Stimulated activated CD4-positive, alpha-beta T cell treated with anti-CD3 and anti-CD28 coated beads, Interleukin-1b, Interleukin-23, amount 100 ng/mL, for 1 hour (primary cell): ENCODE measurements at regions not wholly inside any gene's neighbourhood (a gene's known extent, or its start where the extent isn't known, plus 50 kb on each side); places are given as distances from the start of the nearest gene placed in this dataset.
"Not testable (repeated sequence)": the region's sequence is repeated elsewhere in the genome, so short reads cannot be mapped to it uniquely, and the experiment has no call there.

Experiments
- DNase-seq, 2 donors: peaks; one replicate each; pipeline ENCODE4 v3.0.0-alpha.2; 2020; ENCODE audit warnings: low read depth in 2 of 2

GRCh38 chr20:56872620-56873458 is 243.7 kb downstream of the TFAP2C start:
- no peak for DNase-seq

DNA sequence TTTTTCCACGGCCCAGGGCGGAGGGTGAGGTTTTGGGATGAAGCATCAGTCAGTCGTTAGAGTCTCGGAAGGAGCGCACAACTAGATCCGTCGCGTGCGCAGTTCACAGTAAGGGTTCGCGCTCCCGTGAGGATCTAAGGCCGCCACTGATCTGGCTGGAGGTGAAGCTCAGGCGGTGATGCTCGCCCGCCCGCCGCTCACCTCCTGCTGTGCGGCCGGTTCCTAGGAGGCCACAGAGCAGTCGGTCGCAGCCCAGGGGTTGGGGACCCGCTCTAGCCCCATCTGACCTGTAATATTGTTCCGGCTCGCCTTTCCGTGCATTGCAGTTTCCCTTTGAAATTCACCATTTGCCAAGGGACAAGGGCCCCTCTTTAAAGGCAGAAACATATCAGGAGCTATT is 244.7 kb downstream of the TFAP2C start:
- DNase-seq = no peak

GRCh38 chr20:56875052-56875659 is 246.1 kb downstream of the TFAP2C start:
- DNase-seq = no peak

- DNase-seq = no peak
Observed at GRCh38 chr20:56875803-56876202, 246.7 kb downstream of the TFAP2C start.

- no peak for DNase-seq
Observed at GRCh38 chr20:56885521-56885920, 256.4 kb downstream of the TFAP2C start.

- DNase-seq = no peak
Observed at GRCh38 chr20:56890011-56890410, 260.9 kb downstream of the TFAP2C start.

- DNase-seq = no peak
Observed at GRCh38 chr20:56893226-56893917, 264.3 kb downstream of the TFAP2C start.

DNA sequence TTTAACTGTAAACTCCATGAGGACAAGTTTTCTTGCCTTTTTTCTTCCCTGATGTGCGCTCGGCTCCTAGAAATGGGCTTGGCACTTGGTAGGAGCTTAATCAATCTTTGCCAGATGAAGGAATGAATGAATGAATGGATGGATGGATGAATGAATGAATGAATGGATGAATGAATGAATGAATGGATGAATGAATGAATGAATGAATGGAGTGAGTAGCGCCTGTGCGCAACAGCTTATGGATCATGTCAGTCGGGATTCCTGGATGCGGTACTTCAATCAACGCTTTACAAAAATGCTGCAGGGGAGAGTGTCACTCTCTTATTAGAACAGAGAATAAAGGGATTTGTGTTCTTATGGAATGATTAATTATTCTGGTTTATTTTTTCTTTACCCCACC is 267.3 kb downstream of the TFAP2C start:
- DNase-seq = no peak

DNA sequence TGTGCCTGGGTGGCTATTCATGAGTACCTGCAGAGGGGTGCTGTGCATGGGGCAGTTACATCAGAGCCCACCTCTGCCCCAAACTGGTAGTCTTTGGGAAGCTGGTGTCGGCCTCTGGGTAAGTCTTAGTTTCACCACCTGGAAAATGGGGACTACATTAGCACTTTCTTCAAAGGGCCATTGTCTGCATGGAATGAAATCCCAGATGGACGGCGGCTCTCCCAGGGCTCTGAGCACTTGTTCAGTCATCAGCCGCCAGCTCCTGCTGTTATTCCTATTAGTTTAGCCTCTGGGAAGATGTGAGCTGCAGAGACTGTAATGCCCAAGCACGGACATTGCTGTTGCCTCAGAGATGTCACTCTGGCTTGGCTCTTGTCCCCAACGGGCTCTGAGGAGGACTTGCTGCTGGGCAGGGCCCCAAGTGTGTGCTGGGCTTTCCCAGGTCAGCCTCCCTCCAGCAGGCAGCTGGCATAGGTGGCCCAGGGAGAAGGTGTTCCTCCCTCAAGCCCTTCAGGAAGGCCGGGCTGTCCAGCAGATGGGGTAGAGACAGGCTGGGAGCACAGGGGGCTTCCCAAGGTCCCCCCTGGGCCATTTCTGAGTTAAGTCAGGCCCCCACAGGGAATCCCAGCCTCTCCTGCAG is 268.3 kb downstream of the TFAP2C start:
- DNase-seq = no peak

DNA sequence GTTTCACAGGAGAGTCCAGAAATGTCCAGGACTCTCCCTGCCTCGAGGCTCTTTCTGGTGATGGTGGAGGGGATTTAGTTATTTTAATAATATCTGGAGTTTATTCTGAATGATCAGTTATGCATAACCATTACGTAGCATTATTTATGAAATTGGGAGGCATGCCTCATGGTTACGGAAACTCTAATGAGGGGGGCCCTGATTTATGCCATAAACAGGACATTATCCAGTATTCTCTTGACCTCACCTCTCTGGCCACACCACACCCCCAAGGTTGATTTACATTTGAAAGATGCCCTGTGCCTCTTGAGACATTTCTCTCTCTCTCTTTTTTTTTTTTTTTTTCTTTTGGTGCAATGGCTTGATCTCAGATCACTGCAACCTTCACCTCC is 268.8 kb downstream of the TFAP2C start:
- DNase-seq = no peak

DNA sequence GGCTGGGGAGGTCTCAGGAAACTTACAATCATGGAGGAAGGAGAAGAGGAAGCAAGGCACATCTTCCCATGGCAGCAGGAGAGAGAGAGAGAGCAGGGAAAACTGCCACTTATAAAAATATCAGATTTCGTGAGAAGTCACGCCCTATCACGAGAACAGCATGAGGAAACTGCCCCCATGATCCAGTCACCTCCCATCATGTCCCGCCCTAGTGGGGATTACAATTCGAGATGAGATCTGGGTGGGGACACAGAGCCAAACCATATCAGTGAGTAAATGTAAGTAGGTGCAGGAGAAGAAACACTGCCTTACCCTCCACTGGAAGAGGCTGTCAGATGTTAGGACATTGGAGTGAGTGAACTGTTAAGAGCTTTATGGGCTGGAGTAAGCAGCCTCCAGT is 270.4 kb downstream of the TFAP2C start:
- DNase-seq = no peak

DNA sequence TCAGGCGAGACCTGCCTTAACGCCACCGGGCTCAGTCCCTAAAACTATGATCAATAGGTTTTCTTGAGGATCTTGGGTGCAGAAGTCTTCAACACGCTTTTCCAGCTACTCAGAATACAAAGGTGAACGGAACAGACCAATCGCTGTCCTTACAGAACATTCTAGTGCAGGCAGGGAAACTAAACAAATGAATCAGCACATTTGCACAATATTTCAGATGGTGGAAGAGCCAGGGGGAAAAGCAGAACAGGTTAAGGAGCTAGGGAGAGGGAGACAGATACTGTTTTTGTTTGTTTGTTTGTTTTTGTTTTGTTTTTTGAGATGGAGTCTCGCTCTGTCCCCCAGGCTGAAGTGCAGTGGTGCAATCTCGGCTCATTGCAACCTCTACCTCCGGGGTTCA is 271.1 kb downstream of the TFAP2C start:
- DNase-seq = no peak

DNA sequence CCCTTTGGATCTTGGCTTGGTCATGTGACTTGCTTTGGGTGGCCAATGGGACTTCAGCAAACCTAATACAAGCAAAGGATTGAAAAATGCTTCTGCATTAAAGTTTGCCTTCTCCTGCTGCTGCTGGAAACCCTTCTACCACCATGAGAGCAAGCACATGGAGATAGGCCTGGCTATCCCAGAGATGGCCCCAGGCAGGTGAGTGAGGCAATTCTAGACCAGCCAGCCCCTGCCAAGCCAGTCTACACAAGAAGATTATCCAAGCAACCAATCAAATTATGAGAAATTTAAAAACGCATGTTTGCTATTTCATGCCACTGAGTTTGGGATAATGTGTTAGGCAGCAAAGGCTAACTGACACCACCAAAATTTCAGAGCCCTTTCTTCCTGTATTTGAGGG is 274.3 kb downstream of the TFAP2C start:
- no peak for DNase-seq

- DNase-seq = no peak
Observed at GRCh38 chr20:56903858-56904257, 274.8 kb downstream of the TFAP2C start.

DNA sequence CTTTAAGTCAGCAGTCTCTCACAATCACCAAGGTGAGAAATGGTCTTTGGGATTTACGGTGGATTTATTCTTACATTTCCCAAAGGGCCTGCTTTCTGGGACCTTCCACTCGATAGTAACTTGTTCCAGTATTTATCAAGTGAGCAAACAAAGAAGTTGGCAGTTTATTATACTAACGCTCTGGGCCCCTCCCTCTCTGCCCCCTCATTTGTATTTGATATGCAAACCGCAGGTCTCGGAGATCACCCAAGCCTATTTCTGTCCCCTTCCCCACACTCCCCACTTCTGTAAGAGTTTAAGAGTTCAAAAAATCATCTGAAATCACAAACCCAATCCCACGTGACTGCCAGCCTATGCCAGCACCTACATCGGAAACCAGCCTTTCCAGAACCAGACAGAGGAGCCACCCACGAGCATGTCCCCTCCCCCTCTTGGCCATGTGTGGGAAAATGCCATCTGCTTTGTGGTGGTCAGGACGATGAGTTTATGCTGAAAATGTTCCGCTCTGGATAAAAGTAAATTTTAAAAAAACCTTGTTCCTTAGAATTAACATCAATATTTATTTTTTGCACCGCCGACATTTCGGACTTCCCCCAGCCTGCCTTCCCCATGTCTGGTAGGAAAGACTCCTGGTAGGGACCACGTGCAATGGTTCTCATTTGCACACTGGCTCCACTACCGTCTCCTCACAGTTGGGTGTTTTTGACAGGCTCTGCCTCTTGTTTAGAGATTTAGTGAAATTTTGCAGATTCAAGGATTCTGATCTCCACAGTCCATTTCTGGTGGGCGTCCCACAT is 281.0 kb downstream of the TFAP2C start:
- DNase-seq = no peak

- no peak for DNase-seq
Observed at GRCh38 chr20:56911946-56912345, 282.8 kb downstream of the TFAP2C start.

DNA sequence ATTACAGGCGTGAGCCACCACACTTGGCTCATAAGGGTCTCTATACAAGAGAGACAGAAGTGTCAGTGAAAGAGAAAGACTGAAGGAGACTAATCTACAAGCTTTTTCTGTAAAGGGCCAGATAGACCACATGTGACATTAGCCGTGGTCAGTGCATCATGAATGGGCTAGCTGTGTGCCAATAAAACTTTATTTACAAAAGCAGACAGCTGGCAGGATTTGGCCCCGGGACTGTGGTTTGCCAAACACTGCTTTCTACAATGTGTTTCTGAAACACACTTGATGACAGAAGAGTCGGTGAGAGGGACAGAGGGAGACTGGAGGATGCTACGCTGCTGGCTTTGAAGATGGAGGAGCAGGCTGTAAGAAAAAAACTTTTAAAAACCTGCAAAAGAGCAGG is 285.4 kb downstream of the TFAP2C start:
- no peak for DNase-seq

- DNase-seq = no peak
Observed at GRCh38 chr20:56916345-56916622, 287.2 kb downstream of the TFAP2C start.

DNA sequence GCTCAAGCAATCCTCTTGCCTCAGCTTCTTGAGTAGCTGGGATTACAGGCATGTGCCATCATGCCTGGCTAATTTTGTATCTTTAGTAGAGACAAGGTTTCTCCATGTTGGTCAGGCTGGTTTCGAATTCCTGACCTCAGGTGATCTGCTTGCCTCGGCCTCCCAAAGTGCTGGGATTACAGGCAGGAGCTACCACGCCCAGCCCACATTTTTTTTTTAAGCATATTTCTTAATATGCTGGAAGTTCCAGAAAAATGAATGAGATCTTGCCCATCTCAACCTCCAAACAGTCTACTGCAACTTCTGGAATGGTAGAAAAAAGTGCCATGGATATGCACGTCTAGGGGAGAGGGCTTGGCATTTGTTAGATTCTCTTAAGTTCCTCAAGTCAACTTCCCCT is 290.9 kb downstream of the TFAP2C start:
- not testable (repeated sequence) for DNase-seq

DNA sequence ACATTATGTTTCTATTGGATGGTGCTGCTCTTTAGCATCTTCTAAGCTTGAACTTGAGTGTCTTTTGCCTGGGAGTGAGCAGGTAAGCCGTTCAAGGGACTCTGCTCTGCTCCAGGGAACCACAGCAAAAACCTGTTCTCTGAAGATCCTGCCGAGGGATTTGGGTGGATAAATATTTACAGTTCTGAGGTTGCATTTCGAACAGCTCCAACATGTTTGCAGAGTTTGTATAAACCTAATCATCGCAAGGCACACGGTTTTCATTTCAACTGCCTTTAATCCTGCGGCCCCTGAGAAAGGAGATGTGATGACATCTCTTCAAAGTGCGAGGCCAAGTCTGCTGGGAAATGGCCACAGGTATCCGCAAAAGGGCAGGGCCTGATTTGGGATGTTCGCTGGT is 293.4 kb downstream of the TFAP2C start:
- no peak for DNase-seq

GRCh38 chr20:56924292-56925081 is 295.4 kb downstream of the TFAP2C start:
- no peak for DNase-seq
